ENCODE measurements at regions not wholly inside any gene's neighbourhood (a gene's known extent, or its start where the extent isn't known, plus 50 kb on each side); places are given as distances from the start of the nearest gene placed in this dataset.

DNA sequence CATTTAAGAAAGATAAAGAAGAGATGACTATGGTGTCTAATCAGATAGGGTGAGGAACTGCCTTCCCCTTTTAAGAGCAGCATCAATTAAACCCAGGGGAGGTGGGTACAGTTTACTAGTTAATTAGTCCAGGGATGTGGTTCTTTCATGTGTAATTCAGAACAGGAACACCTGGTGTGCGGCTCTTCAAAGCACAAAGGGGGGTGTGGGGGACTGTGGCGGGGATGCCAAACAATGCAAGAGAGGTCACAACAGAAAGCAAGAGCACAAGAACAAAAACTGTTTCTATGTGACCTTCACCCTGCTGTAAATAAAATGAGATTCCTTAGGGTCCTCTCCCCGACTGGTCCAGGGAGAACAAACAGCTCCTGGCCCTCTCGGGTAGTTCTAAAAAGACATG, 183.9 kb upstream of the SOX5 start:
- TF ChIP-seq PCBP1 (IDR thresholded peaks at IDR 0.05; ENCODE audit: low read depth, low read length, poor library complexity, severe bottlenecking), result no peak
- no peak for TF ChIP-seq MYC (IDR thresholded peaks at IDR 0.05; ENCODE audit: low read depth, low read length)
- no peak for TF ChIP-seq MYC (CRISPR knock-in tag; IDR thresholded peaks at IDR 0.05; ENCODE audit: borderline replicate concordance, low read depth)
